Lower leg skin (tissue), 4 donors: ENCODE measurements at regions not wholly inside any gene's neighbourhood (a gene's known extent, or its start where the extent isn't known, plus 50 kb on each side); places are given as distances from the start of the nearest gene placed in this dataset.

Experiments
- DNase-seq, 2 donors: peaks; one replicate each; pipeline ENCODE4 v3.0.0-alpha.2; 2019; ENCODE audit warnings: low spot score in 2 of 2
- H3K4me3 ChIP-seq: fragments of 200-600 bp; sonication (generic); 2 replicates; pipeline ENCODE4 v1.5.1; 2017; ENCODE audit warnings: mild to moderate bottlenecking, low read depth; ENCODE audit not compliant: poor library complexity, severe bottlenecking
- CTCF ChIP-seq, 3 donors: fragments of 450-650 bp; IDR thresholded peaks; one replicate each; pipeline ENCODE4 v1.5.1; 2016; ENCODE audit warnings: antibody characterized with exemption in 3 of 3, mild to moderate bottlenecking in 3 of 3, moderate library complexity in 2 of 3
- POLR2A ChIP-seq, 2 donors: fragments of 450-650 bp; IDR thresholded peaks; one replicate each; pipeline ENCODE4 v1.6.1; 2016 to 2017; ENCODE audit warnings: antibody characterized with exemption in 2 of 2, mild to moderate bottlenecking in 1 of 2, moderate library complexity in 1 of 2
- WGBS, 2 donors: methylation state at CpG; one replicate each; pipeline ENCODE4 v1.1.5; 2018; 5-methylcytosine and 5-hydroxymethylcytosine counted together
- intact Hi-C: fragments of 100-400 bp; cut with DNase I; formaldehyde crosslinking; loops from one replicate; pipeline ENCODE4 v1.15.0; 2023; ENCODE audit warnings: low total_unique reads

- intact Hi-C loops = no loop called here
- peak in 1 of 2 donors; percentile 57 for DNase-seq
- H3K4me3 ChIP-seq = no peak overlapping the region
- TF ChIP-seq CTCF (IDR thresholded peaks at IDR 0.05) = no peak
- TF ChIP-seq POLR2A (IDR thresholded peaks at IDR 0.05) = no peak
- WGBS, 2 donors = 83 to 90% methylated on average over 8 of the region's 8 CpGs
These were observed 211.2 kb upstream of the SOX1 start for GRCh38 chr13:111855786-111856185.

- 88 to 96% methylated on average over 6 to 11 of the region's 11 CpGs for WGBS, 2 donors
- intact Hi-C loops = no loop called here
- peak in 1 of 2 donors; percentile 75 for DNase-seq
- no peak overlapping the region for H3K4me3 ChIP-seq
- TF ChIP-seq POLR2A (IDR thresholded peaks at IDR 0.05) = no peak
- no peak for TF ChIP-seq CTCF (IDR thresholded peaks at IDR 0.05)
These were observed 210.4 kb upstream of the SOX1 start for GRCh38 chr13:111856571-111856970.

- no peak for TF ChIP-seq CTCF (IDR thresholded peaks at IDR 0.05)
- no peak for TF ChIP-seq POLR2A (IDR thresholded peaks at IDR 0.05)
- intact Hi-C loops = no loop called here
- DNase-seq = peak in 1 of 2 donors; percentile 63
- WGBS, 2 donors = 74 to 76% methylated on average over 18 of the region's 18 CpGs
- no peak overlapping the region for H3K4me3 ChIP-seq
These were observed 209.6 kb upstream of the SOX1 start for GRCh38 chr13:111857336-111857735.

- H3K4me3 ChIP-seq = no peak overlapping the region
- peak in 1 of 2 donors; percentile 70 for DNase-seq
- 87% methylated on average over 32 of the region's 32 CpGs for WGBS, 2 donors
- intact Hi-C loops = no loop called here
- no peak for TF ChIP-seq POLR2A (IDR thresholded peaks at IDR 0.05)
- TF ChIP-seq CTCF (IDR thresholded peaks at IDR 0.05) = no peak
These were observed 208.9 kb upstream of the SOX1 start for GRCh38 chr13:111857846-111858560.

- 80 to 90% methylated on average over 13 to 14 of the region's 14 CpGs for WGBS, 2 donors
- no peak for TF ChIP-seq CTCF (IDR thresholded peaks at IDR 0.05)
- TF ChIP-seq POLR2A (IDR thresholded peaks at IDR 0.05) = no peak
- intact Hi-C loops = no loop called here
- DNase-seq = no peak
- no peak overlapping the region for H3K4me3 ChIP-seq
These were observed 208.4 kb upstream of the SOX1 start for GRCh38 chr13:111858571-111858970.
